Midbrain (tissue), 1 donor: ENCODE measurements at regions not wholly inside any gene's neighbourhood (a gene's known extent, or its start where the extent isn't known, plus 50 kb on each side); places are given as distances from the start of the nearest gene placed in this dataset.
A peak's percentile ranks its signal among the peaks of the same experiment; 100 is the strongest.

Source experiments
- DNase-seq: peaks from one replicate; lab custom pipeline; 2025; lab: John Stamatoyannopoulos, UW

DNA sequence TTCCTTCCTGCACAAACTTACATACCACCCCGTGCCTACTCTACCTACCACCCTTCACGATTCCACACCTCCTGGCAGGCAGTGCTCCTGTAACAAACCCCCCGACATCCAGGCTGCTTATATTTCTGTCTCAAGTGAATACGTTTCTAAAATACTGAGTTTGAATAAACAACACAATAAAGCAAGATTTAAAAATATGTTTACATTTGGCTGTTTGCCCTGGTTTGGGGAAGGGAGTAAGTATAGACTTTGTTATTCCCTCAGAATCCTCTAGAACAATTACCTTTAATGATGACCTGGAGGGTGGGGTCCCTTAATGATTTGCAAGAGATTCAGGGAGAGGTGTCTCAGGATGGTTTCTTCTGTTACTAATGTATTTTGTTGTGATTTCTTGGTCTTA lies 402.6 kb upstream of the TBL1XR1 start:
- DNase-seq: no peak

DNA sequence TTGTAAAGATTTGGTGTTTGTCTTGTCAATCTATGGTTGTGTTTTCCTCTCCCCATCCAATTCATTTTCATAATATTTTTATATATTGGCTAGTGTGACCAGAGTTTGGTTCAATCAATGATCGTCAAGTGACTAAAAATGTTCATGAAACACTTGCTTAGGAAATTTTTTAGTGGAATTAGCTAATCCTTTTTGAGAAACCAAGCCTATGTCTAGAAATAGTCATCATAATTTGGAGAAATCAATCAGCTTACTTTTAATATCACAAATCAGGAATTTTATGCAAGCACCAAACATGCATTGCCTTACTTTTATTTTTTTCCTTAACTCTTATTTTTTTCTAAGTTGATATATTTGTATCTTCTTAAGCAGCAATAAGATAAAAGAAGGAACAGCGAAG lies 403.1 kb upstream of the TBL1XR1 start:
- DNase-seq: no peak

DNA sequence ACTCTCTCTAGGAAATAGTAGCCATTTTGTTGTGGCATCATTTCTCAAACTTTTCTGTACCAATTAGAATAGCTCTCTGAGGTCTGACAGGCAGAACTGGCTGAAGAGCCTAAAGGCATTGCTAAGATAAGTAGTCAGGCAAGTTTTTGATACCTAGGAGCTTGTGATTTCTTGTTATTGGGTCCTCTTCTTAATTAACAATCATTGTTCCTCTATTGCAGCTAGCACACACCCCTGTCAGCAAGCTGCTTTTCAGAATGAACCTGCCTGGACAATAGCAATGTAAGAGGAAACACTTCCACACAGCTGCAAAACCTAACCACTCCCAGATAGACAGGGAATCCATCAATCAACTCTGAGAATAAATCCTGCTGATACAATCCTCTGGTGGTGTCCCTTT lies 403.9 kb upstream of the TBL1XR1 start:
- no peak for DNase-seq

DNA sequence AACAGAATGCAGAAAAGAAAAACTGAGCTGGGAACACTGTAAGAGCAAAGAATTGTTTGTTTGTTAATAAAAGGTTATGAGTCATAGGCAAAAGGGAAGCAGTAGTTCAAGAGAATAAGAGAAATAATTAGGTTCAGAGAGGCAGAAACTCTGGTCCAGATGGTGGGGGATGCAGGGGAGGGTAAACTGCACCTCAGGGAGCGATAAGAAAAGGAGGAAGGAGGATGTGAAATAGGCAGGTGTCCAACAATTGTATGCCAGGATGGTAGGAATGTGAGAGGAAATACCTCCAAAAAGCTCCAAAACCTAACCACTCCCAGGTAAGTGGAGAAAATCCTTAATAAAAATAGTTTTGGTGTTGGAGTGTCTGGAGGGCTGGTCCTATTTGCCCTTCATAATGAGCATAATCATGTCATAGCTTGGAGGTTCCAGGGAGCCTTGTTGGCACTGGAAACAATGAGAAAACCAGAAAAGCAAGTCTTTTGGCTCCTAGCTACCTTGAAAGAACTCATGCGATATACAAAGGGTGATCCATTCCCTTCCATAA lies 405.4 kb upstream of the TBL1XR1 start:
- no peak for DNase-seq

DNA sequence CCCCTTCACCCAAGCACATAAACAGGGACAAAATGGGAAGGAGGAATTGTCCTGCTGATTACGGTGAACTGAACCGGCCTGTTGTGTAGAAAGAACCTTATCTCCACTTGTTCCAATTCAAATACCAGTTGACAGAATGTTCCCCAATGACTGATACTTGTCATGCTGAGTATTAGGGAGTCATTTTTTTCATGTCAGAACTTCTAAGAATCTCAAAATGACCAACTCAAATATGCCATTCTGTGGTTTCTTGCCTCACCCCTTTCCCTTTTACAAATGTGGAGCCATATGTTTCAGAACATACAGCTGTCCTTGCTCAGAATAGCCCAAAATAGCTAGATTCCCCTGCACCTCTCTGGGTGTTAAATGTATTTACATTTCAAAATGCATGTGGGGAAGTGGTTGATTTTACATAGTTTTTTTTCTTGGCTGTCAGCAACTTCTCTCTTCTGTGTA lies 405.9 kb upstream of the TBL1XR1 start:
- no peak for DNase-seq

DNA sequence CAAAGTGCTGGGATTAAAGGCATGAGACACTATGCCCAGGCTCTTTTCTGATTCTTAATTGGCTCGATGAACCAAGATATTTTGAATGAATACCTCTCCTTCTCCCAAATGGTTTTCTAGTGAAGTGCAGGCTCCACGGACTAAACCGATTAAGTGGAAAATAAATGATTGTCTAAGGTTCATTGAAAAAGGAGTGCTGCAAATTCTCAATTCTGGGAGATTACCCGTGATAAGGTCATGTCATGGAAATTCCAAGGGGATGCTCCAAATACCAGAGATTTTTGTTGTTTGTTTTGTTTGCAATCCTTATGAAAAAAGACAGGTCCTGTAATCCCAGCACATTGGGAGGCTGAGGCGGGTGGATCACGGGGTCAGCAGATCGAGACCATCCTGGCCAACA lies 406.9 kb upstream of the TBL1XR1 start:
- no peak for DNase-seq

DNA sequence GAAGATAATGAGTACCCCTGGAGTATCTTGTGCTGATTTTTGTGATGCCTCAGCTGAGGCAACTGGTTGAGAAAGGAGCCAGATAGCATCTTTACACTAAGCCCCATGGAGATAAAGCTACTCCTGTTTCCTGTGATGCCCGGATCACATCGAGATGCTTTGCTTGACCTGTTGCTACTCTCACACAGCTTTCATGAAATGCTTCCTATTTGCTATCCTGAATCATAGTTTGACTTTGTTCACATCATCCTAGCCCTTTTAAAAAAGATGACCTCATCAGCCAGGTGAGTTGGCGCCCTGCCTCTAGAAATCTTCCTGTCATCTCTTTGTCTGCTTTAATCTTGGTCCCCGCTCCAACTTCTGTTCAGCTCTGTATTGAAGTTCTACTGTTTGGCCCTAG lies 409.6 kb upstream of the TBL1XR1 start:
- no peak for DNase-seq

DNA sequence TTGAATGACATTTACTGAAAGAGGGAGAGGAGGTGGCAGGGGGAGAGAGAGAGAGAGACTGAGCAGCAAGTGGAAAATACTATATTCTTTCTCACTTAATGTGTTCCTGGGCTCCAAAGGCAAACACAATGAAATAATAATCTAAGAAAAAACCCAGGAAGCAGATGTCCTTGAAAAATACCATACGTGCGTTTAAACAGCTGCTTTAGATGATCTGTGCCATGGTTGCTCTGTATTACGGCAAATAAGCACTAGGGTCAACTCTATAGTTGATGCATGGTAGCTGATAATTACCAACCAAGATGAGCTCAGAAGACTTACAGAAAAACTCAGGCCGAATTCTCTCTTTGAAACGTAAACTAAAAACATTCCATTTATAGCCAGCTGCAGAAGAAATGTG lies 410.3 kb upstream of the TBL1XR1 start:
- DNase-seq: no peak

DNA sequence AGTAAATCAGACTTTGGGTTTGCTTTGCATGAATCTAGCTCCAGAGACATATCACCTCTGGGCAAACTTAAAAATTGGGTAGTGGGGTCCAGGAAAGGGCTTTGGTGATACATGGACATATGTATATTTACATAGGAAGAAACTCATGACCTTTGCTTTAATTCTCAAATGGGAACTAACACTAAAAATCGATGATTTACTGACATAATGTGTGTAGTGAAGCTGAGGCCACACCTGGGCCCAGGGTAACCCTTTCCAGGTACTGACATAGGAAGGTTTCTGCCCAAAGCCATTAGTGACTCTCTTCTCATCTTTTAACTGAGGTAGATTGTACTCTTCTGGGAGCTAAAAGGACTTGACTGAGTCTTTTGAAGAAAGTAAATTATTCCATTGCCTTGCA lies 411.2 kb upstream of the TBL1XR1 start:
- no peak for DNase-seq

DNA sequence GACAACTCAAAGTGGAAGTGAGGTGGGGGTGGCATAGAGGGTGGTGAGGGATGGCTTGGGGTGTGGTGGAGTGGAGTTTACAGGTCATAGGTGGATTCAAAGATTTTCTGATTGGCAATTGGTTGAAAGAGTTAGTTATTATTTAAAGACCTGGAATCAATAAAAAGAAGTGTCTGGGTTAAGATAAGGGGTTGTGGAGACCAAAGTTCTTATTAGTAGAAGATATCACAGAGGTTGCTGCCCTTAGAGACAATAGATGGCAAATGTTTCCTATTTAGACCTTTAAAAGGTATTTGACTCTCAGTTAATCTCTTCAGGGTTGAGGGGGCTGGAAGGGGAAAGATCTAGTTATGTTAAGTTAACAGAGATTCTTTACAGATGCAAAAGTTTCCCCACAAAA lies 412.3 kb upstream of the TBL1XR1 start:
- DNase-seq: no peak

DNA sequence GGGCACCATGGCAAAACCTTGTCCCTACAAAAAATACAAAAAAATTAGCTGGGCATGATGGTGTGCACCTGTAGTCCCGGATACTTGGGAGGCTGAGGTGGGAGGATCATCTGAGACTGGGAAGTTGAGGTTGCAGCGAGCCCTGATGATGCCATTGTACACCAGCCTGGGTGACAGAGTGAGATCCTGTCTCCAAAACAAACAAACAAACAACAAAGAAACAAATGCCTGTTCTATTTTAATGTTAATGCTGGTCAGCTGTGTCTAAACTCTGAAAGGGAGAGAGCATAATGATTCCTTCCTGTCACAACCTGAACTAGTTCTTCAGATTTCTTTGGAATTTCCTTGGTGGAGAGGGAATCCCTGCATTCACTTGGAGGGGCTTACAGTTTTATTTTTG lies 413.0 kb upstream of the TBL1XR1 start:
- no peak for DNase-seq

DNA sequence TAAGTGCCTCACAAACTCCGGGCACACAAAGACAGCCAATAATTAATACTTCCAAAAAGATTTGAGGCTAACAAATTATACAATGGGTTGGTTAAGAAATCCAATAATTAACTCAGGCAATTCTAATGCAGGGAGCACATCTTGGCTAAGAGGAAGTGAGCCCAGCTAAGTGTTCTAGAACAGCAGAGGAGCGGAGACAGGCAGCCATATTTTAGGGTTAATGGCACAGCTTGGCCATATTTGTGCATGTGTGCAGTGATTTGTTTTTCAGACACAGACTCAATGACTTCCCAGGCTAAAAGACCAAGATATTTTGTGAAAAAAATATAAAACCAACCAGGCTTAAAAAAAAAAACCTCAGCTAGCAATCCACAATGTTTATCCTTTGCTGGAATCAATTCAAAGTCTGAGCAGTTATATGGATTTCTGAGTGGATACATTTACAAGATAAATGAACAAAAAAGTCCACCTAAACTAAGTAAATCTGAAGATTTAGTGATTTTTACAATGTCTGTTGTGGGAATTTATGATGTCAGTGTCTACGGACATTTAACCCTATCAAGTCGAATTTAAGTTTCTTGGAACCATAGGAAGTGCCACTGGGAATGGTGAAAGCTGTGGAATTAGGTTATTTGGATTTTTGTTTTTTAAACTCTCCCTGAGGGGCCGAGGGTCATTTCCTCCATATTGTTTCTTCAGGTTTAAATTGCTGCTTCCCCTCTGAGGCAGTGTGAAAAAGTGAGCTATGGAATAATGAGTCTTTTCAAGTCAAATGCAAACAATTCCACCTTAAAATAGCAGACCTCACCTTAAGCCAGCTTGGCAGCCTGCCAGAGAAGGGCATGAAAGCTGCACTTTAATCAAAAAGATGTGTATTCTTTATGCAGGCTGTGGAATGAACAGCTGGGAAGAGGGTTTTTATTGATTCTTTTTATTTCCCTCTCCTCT lies 413.7 kb upstream of the TBL1XR1 start:
- DNase-seq: no peak

DNA sequence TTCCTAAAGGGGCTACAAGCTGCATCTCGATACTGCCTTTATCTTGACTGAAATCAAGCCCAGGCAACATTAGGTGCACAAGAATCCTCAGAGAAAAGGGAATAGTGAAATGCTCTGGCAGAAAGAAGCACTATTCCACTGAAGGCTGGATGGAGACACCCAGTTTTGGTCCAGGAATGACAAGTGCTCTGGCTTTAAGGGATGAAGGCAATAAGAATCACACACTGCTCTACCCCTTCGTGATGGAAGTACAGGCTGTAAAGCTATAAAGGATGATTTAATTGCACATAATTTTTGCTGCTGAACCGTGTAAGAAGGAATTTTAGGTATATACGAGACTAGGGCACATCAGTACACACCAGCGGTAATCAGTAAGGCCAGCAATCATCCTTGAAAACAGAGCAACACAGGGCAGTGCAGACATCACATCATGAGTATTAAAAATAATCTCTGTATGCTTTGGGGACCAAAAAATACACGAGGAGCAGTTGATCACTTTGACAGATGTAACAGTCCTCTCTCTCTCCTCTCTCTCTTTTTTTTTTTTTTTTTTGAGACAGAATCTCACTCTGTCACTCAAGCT lies 414.6 kb upstream of the TBL1XR1 start:
- no peak for DNase-seq

DNA sequence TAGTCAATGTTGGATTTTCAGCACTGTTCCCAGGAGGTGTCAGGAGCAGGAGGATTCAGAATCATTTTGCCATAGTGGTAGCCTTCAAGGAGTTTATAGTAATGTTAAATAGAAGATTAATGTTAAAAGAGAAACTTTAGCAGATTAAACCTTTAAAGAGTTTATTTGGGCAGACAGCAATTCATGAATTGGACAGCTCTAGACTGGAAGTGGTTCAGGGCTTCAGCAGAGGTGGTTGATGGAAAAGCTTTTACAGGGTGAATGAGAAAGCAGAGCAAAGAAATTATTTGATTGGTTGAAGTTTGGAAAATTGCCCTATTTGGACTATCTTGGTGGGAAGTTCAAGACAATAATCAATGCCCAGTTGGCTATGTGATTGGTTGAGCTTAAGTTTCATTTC lies 416.6 kb upstream of the TBL1XR1 start:
- no peak for DNase-seq

DNA sequence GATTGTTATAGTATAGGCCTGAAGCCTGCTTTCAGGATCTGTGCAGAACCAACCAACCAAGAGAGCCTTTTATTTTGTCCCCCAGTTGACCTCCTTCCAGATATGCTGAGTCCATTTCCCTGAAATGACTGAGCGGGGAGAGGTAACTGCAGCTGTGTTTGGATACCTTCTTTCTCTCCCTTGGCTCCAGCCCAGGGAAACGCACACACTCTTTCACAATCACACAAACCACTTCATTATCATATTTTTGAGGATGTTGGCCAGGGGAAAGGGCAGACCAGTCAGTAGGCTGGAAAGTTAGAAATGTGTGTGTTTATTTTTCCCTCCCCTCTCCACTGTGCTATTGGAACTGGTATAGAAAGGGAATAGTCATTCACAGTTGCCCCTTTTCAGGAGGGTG lies 417.7 kb upstream of the TBL1XR1 start:
- DNase-seq: peak; percentile 51

DNA sequence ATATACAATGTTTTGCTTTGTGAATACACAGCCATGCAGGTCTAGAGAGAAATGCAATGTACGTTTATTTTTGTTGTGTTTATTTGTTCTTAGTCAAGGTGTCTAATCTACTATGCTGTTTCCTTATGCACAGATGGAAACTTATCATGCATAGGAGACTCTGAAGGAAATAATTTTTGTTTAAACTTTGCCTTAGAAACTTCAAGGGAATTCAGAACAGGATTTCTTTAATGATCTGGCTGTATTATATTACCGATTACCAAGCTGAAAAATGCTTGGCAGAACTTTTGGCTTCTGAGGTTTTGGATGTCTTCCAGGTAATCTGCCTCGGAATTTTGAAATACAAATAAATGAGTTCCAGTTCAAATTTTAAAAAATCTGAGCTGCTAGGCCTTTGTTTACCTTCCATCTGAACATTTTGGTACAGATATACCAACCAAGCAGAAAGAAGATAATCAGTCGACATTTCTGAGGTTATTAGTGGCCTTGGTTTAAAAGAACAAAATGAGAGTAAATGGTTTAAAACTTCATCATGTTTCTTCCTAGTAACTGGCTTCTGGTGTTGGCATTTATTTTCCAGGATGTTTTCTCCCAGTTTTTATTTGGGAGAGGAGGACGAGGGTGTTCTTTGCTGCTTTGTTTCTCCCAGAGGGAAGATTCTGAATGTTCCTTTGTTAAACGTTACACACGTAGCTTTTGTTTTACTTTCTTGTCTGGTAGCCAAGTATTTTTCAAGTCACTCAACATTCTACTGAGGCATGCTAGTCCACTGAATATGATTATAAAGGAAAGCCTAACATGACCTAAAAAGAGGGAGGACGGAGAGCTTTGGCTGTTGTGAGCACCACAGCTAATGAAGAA lies 421.8 kb upstream of the TBL1XR1 start:
- peak; percentile 82 for DNase-seq

DNA sequence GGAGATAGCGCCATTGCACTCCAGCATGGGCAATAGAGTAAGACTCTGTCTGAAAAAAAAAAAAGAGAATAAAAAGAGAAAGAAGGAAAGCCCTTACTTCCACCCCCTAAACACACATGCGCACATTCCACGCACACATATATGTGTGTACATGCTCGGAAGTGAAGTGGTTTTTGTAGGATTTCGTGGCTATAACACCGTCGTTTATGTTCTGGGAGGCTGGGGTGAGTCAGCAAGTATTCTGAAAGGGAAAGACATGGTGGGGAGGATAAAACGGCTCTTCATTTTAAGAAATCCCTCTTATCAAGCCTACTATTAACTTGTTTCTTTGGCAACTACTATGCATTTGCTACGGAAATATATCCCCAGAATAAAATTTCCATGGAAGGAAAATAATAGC lies 422.8 kb upstream of the TBL1XR1 start:
- no peak for DNase-seq

DNA sequence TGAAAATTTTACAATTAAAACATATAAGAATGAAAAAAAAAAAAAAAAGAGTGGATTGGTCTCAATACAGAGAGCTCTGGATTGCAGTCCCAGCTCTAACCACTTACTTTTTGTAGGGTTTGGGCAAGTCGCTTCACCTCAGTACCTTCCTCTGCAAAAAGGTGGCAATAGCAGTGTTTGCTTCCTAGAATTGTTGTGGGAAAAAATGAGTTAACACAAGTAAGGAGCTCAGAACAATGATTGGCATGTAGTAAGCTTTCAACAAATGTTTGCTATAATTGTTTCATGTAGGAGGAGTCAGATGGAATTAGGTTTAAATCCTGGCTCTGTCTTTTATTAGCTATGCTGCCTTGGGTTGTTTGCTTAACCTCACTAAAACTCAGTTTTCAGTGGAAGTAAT lies 425.2 kb upstream of the TBL1XR1 start:
- no peak for DNase-seq

DNA sequence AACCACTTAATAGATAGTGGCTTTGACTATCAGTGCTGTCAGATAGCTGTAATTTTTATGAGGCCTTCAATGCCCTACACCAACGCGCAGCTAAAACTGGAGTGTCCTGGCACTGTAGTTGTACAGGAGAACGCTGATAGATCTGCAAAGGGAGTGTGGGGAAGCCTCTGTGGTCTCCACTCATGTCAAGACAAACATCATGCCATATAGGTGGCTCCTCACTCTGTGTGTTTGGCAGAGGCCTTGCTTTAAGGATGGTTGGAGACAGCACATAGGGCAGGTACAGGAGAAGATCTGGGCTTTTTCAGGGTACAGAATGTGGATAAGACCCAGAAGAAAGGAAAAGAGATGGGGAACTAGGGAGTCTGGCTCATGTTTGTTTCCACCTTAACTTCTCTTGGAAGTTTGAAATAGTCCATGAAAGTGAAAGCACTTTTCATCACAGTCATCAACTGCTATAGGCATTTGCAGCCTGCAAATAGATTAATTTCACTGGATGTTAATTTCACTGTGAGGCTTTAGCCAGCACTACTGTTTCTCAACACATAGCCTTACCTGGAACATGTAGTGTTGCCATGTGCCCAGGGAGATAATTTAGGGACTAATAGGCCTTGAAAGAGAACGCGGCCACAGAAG lies 425.8 kb upstream of the TBL1XR1 start:
- DNase-seq: no peak

DNA sequence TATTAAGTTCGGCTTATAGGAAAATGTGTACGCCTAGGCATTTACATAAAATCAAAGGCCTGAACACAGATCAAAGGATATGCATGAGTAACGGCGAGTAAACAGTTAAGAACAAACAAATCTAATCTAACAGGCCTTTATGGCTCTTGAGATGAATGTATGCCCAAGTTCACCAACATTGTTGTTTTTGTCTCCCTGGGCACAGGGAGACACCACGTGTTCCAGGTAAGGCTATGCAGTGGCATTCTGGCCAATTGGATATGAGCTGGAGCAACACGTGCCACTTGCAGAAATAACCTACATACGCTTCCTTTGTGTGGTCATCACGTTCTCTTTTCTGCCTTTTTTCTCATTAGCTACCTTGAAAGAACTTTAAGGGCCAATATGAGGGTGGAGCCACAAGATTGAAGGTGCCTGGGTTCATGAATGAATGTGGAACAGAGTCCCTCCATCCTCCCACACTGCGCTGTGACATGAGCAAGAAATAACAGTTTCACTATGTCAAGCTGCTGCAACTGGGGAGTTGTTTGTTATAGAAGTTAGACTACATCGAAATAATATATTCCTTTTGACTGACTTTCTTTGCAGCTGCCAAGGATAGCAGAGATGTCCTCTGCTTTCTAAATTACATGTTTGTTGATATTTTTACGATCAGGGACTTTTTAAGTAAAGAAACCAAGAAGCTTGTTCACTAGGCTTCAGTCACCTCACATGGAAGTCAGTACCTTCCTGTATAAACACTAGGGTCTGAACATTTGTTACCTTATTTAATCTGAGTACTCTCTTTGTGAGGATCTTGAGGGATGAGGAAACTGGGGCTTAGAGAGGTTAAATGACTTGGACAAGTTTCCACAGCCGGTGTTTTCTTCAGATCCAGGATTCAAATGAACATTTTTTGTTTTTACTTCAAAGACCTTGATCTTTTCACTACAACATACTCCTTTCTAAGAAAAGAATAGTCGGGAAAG lies 427.5 kb upstream of the TBL1XR1 start:
- DNase-seq: no peak

DNA sequence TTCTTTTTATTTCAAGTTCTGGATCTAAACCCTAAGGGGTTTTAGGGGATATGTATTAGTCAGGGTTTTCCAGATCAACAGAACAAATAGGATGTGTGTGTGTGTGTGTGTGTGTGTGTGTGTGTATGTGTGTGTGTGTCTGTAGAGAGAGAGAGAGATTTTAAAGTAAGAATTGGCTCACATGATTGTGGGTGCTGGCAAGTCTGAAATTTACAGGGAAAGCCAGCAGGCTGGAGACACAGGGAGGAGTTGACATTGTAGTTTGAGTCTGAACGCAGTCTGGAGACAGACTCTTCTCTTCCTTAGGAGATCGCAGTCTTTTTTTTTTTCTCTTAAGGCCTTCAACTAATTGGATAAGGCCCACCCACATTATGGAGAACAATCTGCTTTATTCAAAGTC lies 428.8 kb upstream of the TBL1XR1 start:
- DNase-seq: no peak
